WTC11 (cell line): ENCODE measurements at regions not wholly inside any gene's neighbourhood (a gene's known extent, or its start where the extent isn't known, plus 50 kb on each side); places are given as distances from the start of the nearest gene placed in this dataset.

Source experiments
- ATAC-seq: fragments of 200-7000 bp; cut with Tn5 transposase; 2 replicates; pipeline ENCODE4 v1.10.0; 2021; ENCODE audit warnings: mild to moderate bottlenecking, moderate library complexity
- CTCF ChIA-PET: fragments of 300-600 bp; sonication (Branson Sonifier 250); formaldehyde crosslinking; loops from one replicate; lab custom pipeline; 2021; ENCODE audit warnings: antibody characterized with exemption; lab: Charles Lee
- POLR2A ChIA-PET: fragments of 350-600 bp; sonication (Branson Sonifier 250); formaldehyde crosslinking; loops from one replicate; lab custom pipeline; 2021; ENCODE audit warnings: antibody characterized with exemption; lab: Charles Lee
- DNase-seq: peaks from one replicate; pipeline ENCODE4 v3.0.0; 2021; ENCODE audit warnings: low spot score
- H3K27ac Mint-ChIP-seq: 2 replicates; pipeline ENCODE4 v1.8.0; 2021; ENCODE audit warnings: mixed read lengths
- H3K27me3 Mint-ChIP-seq: 2 replicates; pipeline ENCODE4 v1.8.0; 2021; ENCODE audit warnings: low read depth, mild to moderate bottlenecking, moderate library complexity, mixed read lengths
- H3K36me3 Mint-ChIP-seq: 2 replicates; pipeline ENCODE4 v1.8.0; 2021; ENCODE audit warnings: mixed read lengths
- H3K4me1 Mint-ChIP-seq: 2 replicates; pipeline ENCODE4 v1.8.0; 2022; ENCODE audit warnings: mixed read lengths
- H3K4me3 Mint-ChIP-seq: 2 replicates; pipeline ENCODE4 v1.8.0; 2021; ENCODE audit warnings: mild to moderate bottlenecking, moderate library complexity, mixed read lengths
- H3K9me3 Mint-ChIP-seq: 2 replicates; pipeline ENCODE4 v1.8.0; 2021; ENCODE audit warnings: mixed read lengths
- ARID4B ChIP-seq: sonication (generic); formaldehyde crosslinking; IDR thresholded peaks from 2 replicates; pipeline ENCODE4 v1.8.0; 2023; ENCODE audit warnings: missing genetic modification reagents, mild to moderate bottlenecking, borderline replicate concordance
- CDX4 ChIP-seq: fragments of 250-450 bp; sonication (Bioruptor Pico); IDR thresholded peaks from 2 replicates; pipeline ENCODE4 v1.9.0; 2021; ENCODE audit warnings: moderate library complexity, mild to moderate bottlenecking, inconsistent platforms, borderline replicate concordance
- FOXK1 ChIP-seq: sonication (generic); formaldehyde crosslinking; IDR thresholded peaks from 2 replicates; pipeline ENCODE4 v1.8.0; 2022; ENCODE audit warnings: mild to moderate bottlenecking, moderate library complexity, missing genetic modification reagents
- FOXP1 ChIP-seq: sonication (generic); formaldehyde crosslinking; IDR thresholded peaks from 2 replicates; pipeline ENCODE4 v1.8.0; 2022; ENCODE audit warnings: missing genetic modification reagents, mild to moderate bottlenecking, moderate library complexity, borderline replicate concordance
- GABPB1 ChIP-seq: sonication (generic); formaldehyde crosslinking; IDR thresholded peaks from 2 replicates; pipeline ENCODE4 v1.8.1; 2023; ENCODE audit warnings: mild to moderate bottlenecking, missing genetic modification reagents
- TCF7 ChIP-seq: sonication (generic); formaldehyde crosslinking; IDR thresholded peaks from 2 replicates; pipeline ENCODE4 v1.8.0; 2022; ENCODE audit warnings: mild to moderate bottlenecking, low read depth, missing genetic modification reagents, moderate library complexity
- ZNF317 ChIP-seq: sonication (generic); formaldehyde crosslinking; IDR thresholded peaks from 2 replicates; pipeline ENCODE4 v1.8.1; 2023; ENCODE audit warnings: low read depth, mild to moderate bottlenecking, moderate library complexity, missing genetic modification reagents, borderline replicate concordance
- ZNF423 ChIP-seq: fragments of 250-450 bp; sonication (Bioruptor Pico); IDR thresholded peaks from 2 replicates; pipeline ENCODE4 v2.1.2; 2022; ENCODE audit warnings: mild to moderate bottlenecking, moderate library complexity
- ZNF512 ChIP-seq: sonication (generic); formaldehyde crosslinking; IDR thresholded peaks from 2 replicates; pipeline ENCODE4 v1.8.1; 2022; ENCODE audit warnings: missing genetic modification reagents, borderline replicate concordance
- TF ChIP-seq, protein P1 (sequence below): sonication (generic); formaldehyde crosslinking; conservative IDR thresholded peaks from 2 replicates; pipeline ENCODE4 v1.8.1; 2023; ENCODE audit warnings: mild to moderate bottlenecking, low read depth, missing genetic modification reagents, moderate library complexity
- TF ChIP-seq, protein P2 (sequence below): sonication (generic); formaldehyde crosslinking; IDR thresholded peaks from 2 replicates; pipeline ENCODE4 v1.8.0; 2022; ENCODE audit warnings: mild to moderate bottlenecking, missing genetic modification reagents
- TF ChIP-seq, protein P3 (sequence below): sonication (generic); formaldehyde crosslinking; IDR thresholded peaks from 2 replicates; pipeline ENCODE4 v1.8.1; 2022; ENCODE audit warnings: low read depth, mild to moderate bottlenecking, moderate library complexity, missing genetic modification reagents, borderline replicate concordance
- TF ChIP-seq, protein P4 (sequence below): sonication (generic); formaldehyde crosslinking; IDR thresholded peaks from 2 replicates; pipeline ENCODE4 v1.8.0; 2023; ENCODE audit warnings: mild to moderate bottlenecking, missing genetic modification reagents

- ChIA-PET CTCF (interaction anchor here (1.0 kb wide), 1 partner anchor 71 kb away, joined by 3 read pairs; no protein-coding TSS in a partner anchor), POLR2A (no interaction called here)
- TF ChIP-seq ZNF512 (CRISPR knock-in tag) (no peak), ZNF317 (CRISPR knock-in tag) (no peak), ARID4B (CRISPR knock-in tag) (no peak), FOXP1 (CRISPR knock-in tag) (no peak), ZNF423 (CRISPR knock-in tag) (no peak), FOXK1 (CRISPR knock-in tag) (no peak), TCF7 (no peak), CDX4 (CRISPR knock-in tag) (no peak), GABPB1 (CRISPR knock-in tag) (no peak)
- TF ChIP-seq, protein P1, sequence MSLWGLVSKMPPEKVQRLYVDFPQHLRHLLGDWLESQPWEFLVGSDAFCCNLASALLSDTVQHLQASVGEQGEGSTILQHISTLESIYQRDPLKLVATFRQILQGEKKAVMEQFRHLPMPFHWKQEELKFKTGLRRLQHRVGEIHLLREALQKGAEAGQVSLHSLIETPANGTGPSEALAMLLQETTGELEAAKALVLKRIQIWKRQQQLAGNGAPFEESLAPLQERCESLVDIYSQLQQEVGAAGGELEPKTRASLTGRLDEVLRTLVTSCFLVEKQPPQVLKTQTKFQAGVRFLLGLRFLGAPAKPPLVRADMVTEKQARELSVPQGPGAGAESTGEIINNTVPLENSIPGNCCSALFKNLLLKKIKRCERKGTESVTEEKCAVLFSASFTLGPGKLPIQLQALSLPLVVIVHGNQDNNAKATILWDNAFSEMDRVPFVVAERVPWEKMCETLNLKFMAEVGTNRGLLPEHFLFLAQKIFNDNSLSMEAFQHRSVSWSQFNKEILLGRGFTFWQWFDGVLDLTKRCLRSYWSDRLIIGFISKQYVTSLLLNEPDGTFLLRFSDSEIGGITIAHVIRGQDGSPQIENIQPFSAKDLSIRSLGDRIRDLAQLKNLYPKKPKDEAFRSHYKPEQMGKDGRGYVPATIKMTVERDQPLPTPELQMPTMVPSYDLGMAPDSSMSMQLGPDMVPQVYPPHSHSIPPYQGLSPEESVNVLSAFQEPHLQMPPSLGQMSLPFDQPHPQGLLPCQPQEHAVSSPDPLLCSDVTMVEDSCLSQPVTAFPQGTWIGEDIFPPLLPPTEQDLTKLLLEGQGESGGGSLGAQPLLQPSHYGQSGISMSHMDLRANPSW (CRISPR knock-in tag), result no peak
- TF ChIP-seq, protein P2, sequence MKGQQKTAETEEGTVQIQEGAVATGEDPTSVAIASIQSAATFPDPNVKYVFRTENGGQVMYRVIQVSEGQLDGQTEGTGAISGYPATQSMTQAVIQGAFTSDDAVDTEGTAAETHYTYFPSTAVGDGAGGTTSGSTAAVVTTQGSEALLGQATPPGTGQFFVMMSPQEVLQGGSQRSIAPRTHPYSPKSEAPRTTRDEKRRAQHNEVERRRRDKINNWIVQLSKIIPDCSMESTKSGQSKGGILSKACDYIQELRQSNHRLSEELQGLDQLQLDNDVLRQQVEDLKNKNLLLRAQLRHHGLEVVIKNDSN (CRISPR knock-in tag), result no peak
- TF ChIP-seq, protein P3, sequence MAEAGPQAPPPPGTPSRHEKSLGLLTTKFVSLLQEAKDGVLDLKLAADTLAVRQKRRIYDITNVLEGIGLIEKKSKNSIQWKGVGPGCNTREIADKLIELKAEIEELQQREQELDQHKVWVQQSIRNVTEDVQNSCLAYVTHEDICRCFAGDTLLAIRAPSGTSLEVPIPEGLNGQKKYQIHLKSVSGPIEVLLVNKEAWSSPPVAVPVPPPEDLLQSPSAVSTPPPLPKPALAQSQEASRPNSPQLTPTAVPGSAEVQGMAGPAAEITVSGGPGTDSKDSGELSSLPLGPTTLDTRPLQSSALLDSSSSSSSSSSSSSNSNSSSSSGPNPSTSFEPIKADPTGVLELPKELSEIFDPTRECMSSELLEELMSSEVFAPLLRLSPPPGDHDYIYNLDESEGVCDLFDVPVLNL (CRISPR knock-in tag), result no peak
- TF ChIP-seq, protein P4, sequence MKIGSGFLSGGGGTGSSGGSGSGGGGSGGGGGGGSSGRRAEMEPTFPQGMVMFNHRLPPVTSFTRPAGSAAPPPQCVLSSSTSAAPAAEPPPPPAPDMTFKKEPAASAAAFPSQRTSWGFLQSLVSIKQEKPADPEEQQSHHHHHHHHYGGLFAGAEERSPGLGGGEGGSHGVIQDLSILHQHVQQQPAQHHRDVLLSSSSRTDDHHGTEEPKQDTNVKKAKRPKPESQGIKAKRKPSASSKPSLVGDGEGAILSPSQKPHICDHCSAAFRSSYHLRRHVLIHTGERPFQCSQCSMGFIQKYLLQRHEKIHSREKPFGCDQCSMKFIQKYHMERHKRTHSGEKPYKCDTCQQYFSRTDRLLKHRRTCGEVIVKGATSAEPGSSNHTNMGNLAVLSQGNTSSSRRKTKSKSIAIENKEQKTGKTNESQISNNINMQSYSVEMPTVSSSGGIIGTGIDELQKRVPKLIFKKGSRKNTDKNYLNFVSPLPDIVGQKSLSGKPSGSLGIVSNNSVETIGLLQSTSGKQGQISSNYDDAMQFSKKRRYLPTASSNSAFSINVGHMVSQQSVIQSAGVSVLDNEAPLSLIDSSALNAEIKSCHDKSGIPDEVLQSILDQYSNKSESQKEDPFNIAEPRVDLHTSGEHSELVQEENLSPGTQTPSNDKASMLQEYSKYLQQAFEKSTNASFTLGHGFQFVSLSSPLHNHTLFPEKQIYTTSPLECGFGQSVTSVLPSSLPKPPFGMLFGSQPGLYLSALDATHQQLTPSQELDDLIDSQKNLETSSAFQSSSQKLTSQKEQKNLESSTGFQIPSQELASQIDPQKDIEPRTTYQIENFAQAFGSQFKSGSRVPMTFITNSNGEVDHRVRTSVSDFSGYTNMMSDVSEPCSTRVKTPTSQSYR (CRISPR knock-in tag), result no peak
- no peaks in the 10 kb centered on the region for H3K36me3 Mint-ChIP-seq
- ATAC-seq (no peak), DNase-seq (no peak)
- peaks cover 5% of the 10 kb centered on the region for H3K4me1 Mint-ChIP-seq
- H3K4me3 Mint-ChIP-seq, result no peak overlapping the region
- H3K27me3 Mint-ChIP-seq, result peaks cover 2% of the 10 kb centered on the region; the same call in 1 of the 2 replicates
- H3K27ac Mint-ChIP-seq, result no peak overlapping the region
- H3K9me3 Mint-ChIP-seq, result peaks cover 7% of the 10 kb centered on the region
Measured at GRCh38 chr3:193932136-193932535, 203.8 kb upstream of the HES1 start.
